GM23338 (cell line): ENCODE measurements at regions not wholly inside any gene's neighbourhood (a gene's known extent, or its start where the extent isn't known, plus 50 kb on each side); places are given as distances from the start of the nearest gene placed in this dataset.

Experiments used
- EZH2 ChIP-seq: fragments of 200-600 bp; sonication (generic); IDR thresholded peaks from one replicate; pipeline ENCODE4 v1.8.0; 2017; ENCODE audit warnings: antibody characterized with exemption, mild to moderate bottlenecking, low read depth; ENCODE audit not compliant: unreplicated experiment
- POLR2AphosphoS5 ChIP-seq: IDR thresholded peaks from 2 replicates; pipeline ENCODE4 v1.6.1; 2016; ENCODE audit warnings: antibody characterized with exemption, low read depth
- TF ChIP-seq, protein P1 (sequence below), 2 experiments: fragments of 200-600 bp in 1 of 2; sonication (generic) in 1 of 2; conservative IDR thresholded peaks; 2 replicates each; pipeline versions ENCODE4 v1.5.1 to v1.6.1; 2016 to 2017; ENCODE audit warnings: antibody characterized with exemption in 2 of 2, low read depth in 2 of 2, mild to moderate bottlenecking in 2 of 2, moderate library complexity in 1 of 2

DNA sequence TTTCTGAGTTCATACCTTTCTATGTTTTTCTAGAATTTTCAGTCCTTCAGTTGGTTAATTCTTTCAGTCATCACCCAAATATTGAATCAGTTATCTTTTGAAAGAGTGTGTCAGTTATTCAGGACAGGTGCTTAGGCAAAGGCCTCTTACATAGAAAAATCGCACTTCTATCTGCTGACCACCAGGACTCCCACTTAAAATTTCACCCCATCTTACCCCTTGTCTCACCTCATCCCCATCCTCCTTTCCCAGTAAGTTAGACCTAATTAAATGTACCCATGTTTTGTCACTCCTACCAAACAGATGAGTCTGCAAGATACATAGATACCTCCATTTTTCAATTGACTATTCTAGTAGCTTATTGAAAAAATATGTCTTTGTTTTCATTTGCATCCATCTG lies 159.9 kb upstream of the PIK3R1 start:
- TF ChIP-seq EZH2 (no peak), POLR2AphosphoS5 (no peak)
- TF ChIP-seq, protein P1, sequence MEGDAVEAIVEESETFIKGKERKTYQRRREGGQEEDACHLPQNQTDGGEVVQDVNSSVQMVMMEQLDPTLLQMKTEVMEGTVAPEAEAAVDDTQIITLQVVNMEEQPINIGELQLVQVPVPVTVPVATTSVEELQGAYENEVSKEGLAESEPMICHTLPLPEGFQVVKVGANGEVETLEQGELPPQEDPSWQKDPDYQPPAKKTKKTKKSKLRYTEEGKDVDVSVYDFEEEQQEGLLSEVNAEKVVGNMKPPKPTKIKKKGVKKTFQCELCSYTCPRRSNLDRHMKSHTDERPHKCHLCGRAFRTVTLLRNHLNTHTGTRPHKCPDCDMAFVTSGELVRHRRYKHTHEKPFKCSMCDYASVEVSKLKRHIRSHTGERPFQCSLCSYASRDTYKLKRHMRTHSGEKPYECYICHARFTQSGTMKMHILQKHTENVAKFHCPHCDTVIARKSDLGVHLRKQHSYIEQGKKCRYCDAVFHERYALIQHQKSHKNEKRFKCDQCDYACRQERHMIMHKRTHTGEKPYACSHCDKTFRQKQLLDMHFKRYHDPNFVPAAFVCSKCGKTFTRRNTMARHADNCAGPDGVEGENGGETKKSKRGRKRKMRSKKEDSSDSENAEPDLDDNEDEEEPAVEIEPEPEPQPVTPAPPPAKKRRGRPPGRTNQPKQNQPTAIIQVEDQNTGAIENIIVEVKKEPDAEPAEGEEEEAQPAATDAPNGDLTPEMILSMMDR (conservative IDR thresholded peaks at IDR 0.05; ENCODE audit: low read depth in 2 of 2): peak; percentile 17 to 30; a peak in 3 of 4 replicates
